Lung (tissue), 11 donors: ENCODE measurements at regions not wholly inside any gene's neighbourhood (a gene's known extent, or its start where the extent isn't known, plus 50 kb on each side); places are given as distances from the start of the nearest gene placed in this dataset.
"Not testable (repeated sequence)": the region's sequence is repeated elsewhere in the genome, so short reads cannot be mapped to it uniquely, and the experiment has no call there.

ENCODE experiments used
- ATAC-seq: fragments of 200-7000 bp; cut with Tn5 transposase; one replicate; pipeline ENCODE4 v1.9.1; 2020; ENCODE audit warnings: moderate number of reproducible peaks; ENCODE audit not compliant: insufficient read depth, low FRiP score
- DNase-seq, 3 donors: peaks; one replicate each; pipeline ENCODE4 v3.0.0-alpha.2; 2013 to 2017
- H3K27ac ChIP-seq, 2 donors: one replicate each; pipeline ENCODE4 v1.5.1; 2013; ENCODE audit warnings: mild to moderate bottlenecking in 2 of 2, moderate library complexity in 2 of 2, control low read depth in 1 of 2, inconsistent platforms in 1 of 2, low read depth in 1 of 2, low read length in 1 of 2
- H3K27me3 ChIP-seq, 3 donors: one replicate each; pipeline ENCODE4 v1.5.1; 2013; ENCODE audit warnings: low read length in 2 of 3; ENCODE audit not compliant: control insufficient read depth in 3 of 3, insufficient read depth in 3 of 3
- H3K36me3 ChIP-seq, 4 donors: one replicate each; pipeline ENCODE4 v1.5.1; 2013; ENCODE audit warnings: low read length in 4 of 4, mild to moderate bottlenecking in 1 of 4, moderate library complexity in 1 of 4; ENCODE audit not compliant: control insufficient read depth in 4 of 4, insufficient read depth in 4 of 4
- H3K4me1 ChIP-seq, 5 donors: one replicate each; pipeline ENCODE4 v1.5.1; 2013; ENCODE audit warnings: low read length in 5 of 5, mild to moderate bottlenecking in 2 of 5, moderate library complexity in 1 of 5; ENCODE audit not compliant: control insufficient read depth in 5 of 5, insufficient read depth in 5 of 5
- H3K4me3 ChIP-seq: one replicate; pipeline ENCODE4 v1.5.1; 2013; ENCODE audit warnings: mild to moderate bottlenecking, control low read depth, moderate library complexity
- H3K9ac ChIP-seq, 2 donors: one replicate each; pipeline ENCODE4 v1.5.1; 2013; ENCODE audit warnings: low read length in 2 of 2, control low read depth in 1 of 2; ENCODE audit not compliant: insufficient read depth in 1 of 2
- H3K9me3 ChIP-seq, 4 donors: one replicate each; pipeline ENCODE4 v1.5.1; 2013; ENCODE audit warnings: low read length in 3 of 4, mild to moderate bottlenecking in 1 of 4, moderate library complexity in 1 of 4; ENCODE audit not compliant: control insufficient read depth in 4 of 4, insufficient read depth in 3 of 4
- CTCF ChIP-seq: IDR thresholded peaks from 2 replicates; pipeline ENCODE4 v1.5.1; 2012; ENCODE audit warnings: mild to moderate bottlenecking; ENCODE audit errors: control extremely low read depth, extremely low read depth
- WGBS, 2 donors: extraction: QIAGEN DNeasy Blood & Tissue Kit; methylation state at CpG; one replicate each; pipeline ENCODE4 v1.1.7; 2013; 5-methylcytosine and 5-hydroxymethylcytosine counted together
- donor health status: control.
- donor health status: control.
- donor health status: Bipolar disorder and iron deficiency.
- donor health status: healthy.
- donor health status: DM: yes; HTN: yes; CAD: no.

GRCh38 chr6:72561629-72562028, 60.2 kb upstream of the KCNQ5 start:
- Histone ChIP-seq H3K27me3 (no peaks in the 10 kb centered on the region), H3K27ac (no peak overlapping the region), H3K9ac (no peak overlapping the region), H3K36me3 (no peaks in the 10 kb centered on the region), H3K4me1 (no peaks in the 10 kb centered on the region), H3K9me3 (no peaks in the 10 kb centered on the region), H3K4me3 (no peak overlapping the region)
- 82 to 87% methylated on average over 1 of the region's 1 CpG for WGBS, 2 donors
- DNase-seq (no peak), ATAC-seq (no peak)
- TF ChIP-seq CTCF: no peak

GRCh38 chr6:72564231-72564630, 57.6 kb upstream of the KCNQ5 start:
- DNase-seq: no peak
- Histone ChIP-seq H3K4me1 (no peaks in the 10 kb centered on the region), H3K36me3 (no peaks in the 10 kb centered on the region), H3K9me3 (no peaks in the 10 kb centered on the region), H3K4me3 (no peak overlapping the region), H3K9ac (no peak overlapping the region), H3K27me3 (no peaks in the 10 kb centered on the region), H3K27ac (no peak overlapping the region)
- ATAC-seq: no peak
- no peak for TF ChIP-seq CTCF
- 71 to 81% methylated on average over 1 of the region's 1 CpG for WGBS, 2 donors

- WGBS, 2 donors: 85 to 94% methylated on average over 1 of the region's 4 CpGs
- not testable (repeated sequence) for H3K36me3 ChIP-seq, H3K9ac ChIP-seq, ATAC-seq, H3K27me3 ChIP-seq, DNase-seq, H3K9me3 ChIP-seq, H3K4me3 ChIP-seq, H3K27ac ChIP-seq, H3K4me1 ChIP-seq
Measured at GRCh38 chr6:72571993-72572392, 49.9 kb upstream of the KCNQ5 start.
